Osteoblast (primary cell): ENCODE measurements at regions not wholly inside any gene's neighbourhood (a gene's known extent, or its start where the extent isn't known, plus 50 kb on each side); places are given as distances from the start of the nearest gene placed in this dataset.

Experiments used
- DNase-seq: peaks from one replicate; pipeline ENCODE4 v3.0.0; 2011; ENCODE audit warnings: low spot score, mixed read lengths; ENCODE audit not compliant: insufficient read length; ENCODE audit errors: missing footprints
- H2AFZ ChIP-seq: 2 replicates; pipeline ENCODE4 v1.6.0; 2011; ENCODE audit warnings: mild to moderate bottlenecking, low read length
- H3K27ac ChIP-seq: 2 replicates; pipeline ENCODE4 v1.5.1; 2011; ENCODE audit warnings: mild to moderate bottlenecking, low read depth, low read length, moderate library complexity
- H3K27me3 ChIP-seq: 2 replicates; pipeline ENCODE4 v1.6.0; 2012; ENCODE audit warnings: mild to moderate bottlenecking, control low read depth, inconsistent platforms, low read length, moderate library complexity; ENCODE audit not compliant: insufficient read depth
- H3K36me3 ChIP-seq: 2 replicates; pipeline ENCODE4 v1.5.1; 2011; ENCODE audit warnings: mild to moderate bottlenecking, low read length, control low read depth, moderate library complexity; ENCODE audit not compliant: insufficient read depth
- H3K4me1 ChIP-seq: 2 replicates; pipeline ENCODE4 v1.5.1; 2011; ENCODE audit warnings: mild to moderate bottlenecking, low read length, control low read depth, moderate library complexity; ENCODE audit not compliant: insufficient read depth
- H3K4me2 ChIP-seq: 2 replicates; pipeline ENCODE4 v1.6.0; 2011; ENCODE audit warnings: mild to moderate bottlenecking, low read length; ENCODE audit not compliant: insufficient read depth
- H3K4me3 ChIP-seq: fragments of 200-600 bp; sonication (generic); 3 replicates; pipeline ENCODE4 v1.5.1; 2012; ENCODE audit warnings: mild to moderate bottlenecking, low read length, inconsistent platforms; ENCODE audit not compliant: insufficient read depth
- H3K79me2 ChIP-seq: 2 replicates; pipeline ENCODE4 v1.6.0; 2012; ENCODE audit warnings: mild to moderate bottlenecking, low read length, control low read depth, inconsistent platforms; ENCODE audit not compliant: insufficient read depth
- H3K9me3 ChIP-seq: 2 replicates; pipeline ENCODE4 v1.5.1; 2011; ENCODE audit warnings: low read depth, low read length, control low read depth
- H4K20me1 ChIP-seq: 2 replicates; pipeline ENCODE4 v1.6.0; 2012; ENCODE audit warnings: mild to moderate bottlenecking, low read length, control low read depth; ENCODE audit not compliant: insufficient read depth
- CTCF ChIP-seq: IDR thresholded peaks from 2 replicates; pipeline ENCODE4 v1.5.1; 2011; ENCODE audit warnings: mild to moderate bottlenecking, low read depth, low read length, moderate library complexity; ENCODE audit errors: extremely low read depth

- H3K27ac ChIP-seq = no peak overlapping the region
- DNase-seq = no peak
- no peaks in the 10 kb centered on the region for H3K27me3 ChIP-seq
- H2AFZ ChIP-seq = no peak overlapping the region
- no peak overlapping the region for H3K4me3 ChIP-seq
- no peaks in the 10 kb centered on the region for H4K20me1 ChIP-seq
- no peaks in the 10 kb centered on the region for H3K36me3 ChIP-seq
- no peaks in the 10 kb centered on the region for H3K79me2 ChIP-seq
- H3K4me1 ChIP-seq = peaks cover 17% of the 10 kb centered on the region
- H3K9me3 ChIP-seq = peaks cover 2% of the 10 kb centered on the region
- TF ChIP-seq CTCF = no peak
- H3K4me2 ChIP-seq = no peak overlapping the region
Observed at GRCh38 chr21:35426897-35427296, 377.8 kb upstream of the RUNX1 start.

GRCh38 chr21:35426469-35426868 lies 377.4 kb upstream of the RUNX1 start:
- Histone ChIP-seq H3K27me3 (no peaks in the 10 kb centered on the region), H3K4me3 (no peak overlapping the region), H3K4me2 (no peak overlapping the region), H4K20me1 (no peaks in the 10 kb centered on the region), H3K27ac (no peak overlapping the region), H3K4me1 (peaks cover 17% of the 10 kb centered on the region), H3K9me3 (peaks cover 2% of the 10 kb centered on the region), H3K36me3 (no peaks in the 10 kb centered on the region), H2AFZ (no peak overlapping the region), H3K79me2 (no peaks in the 10 kb centered on the region)
- no peak for TF ChIP-seq CTCF
- DNase-seq = no peak

- H3K4me3 ChIP-seq = no peak overlapping the region
- peaks cover 2% of the 10 kb centered on the region for H3K9me3 ChIP-seq
Observed at GRCh38 chr21:35424122-35424521, 375.0 kb upstream of the RUNX1 start.

DNA sequence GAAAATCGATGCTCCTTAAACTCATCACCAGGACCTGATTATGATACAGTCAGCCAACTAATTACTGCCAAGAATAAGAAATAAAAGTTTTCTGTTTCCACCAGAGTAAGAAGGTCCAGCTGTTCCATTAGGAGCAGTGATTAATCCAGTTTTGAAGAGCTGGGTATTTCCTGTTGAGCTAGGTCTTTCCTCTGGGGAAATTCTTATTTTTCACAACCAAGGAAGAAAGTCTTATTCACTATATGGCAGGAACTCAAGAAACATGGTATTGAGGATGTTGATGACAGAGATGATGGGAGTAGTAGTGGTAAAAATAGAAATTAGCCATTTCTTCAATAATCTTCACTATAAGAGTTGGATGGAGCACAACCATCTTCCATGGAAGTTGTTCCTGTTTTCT lies 374.6 kb upstream of the RUNX1 start:
- H3K27me3 ChIP-seq = no peaks in the 10 kb centered on the region
- no peak overlapping the region for H3K4me2 ChIP-seq
- H3K27ac ChIP-seq = no peak overlapping the region
- peaks cover 2% of the 10 kb centered on the region for H3K9me3 ChIP-seq
- no peak for DNase-seq
- no peak overlapping the region for H3K4me3 ChIP-seq
- H4K20me1 ChIP-seq = no peaks in the 10 kb centered on the region
- H2AFZ ChIP-seq = no peak overlapping the region
- H3K79me2 ChIP-seq = no peaks in the 10 kb centered on the region
- TF ChIP-seq CTCF = no peak
- H3K36me3 ChIP-seq = no peaks in the 10 kb centered on the region
- peaks cover 15% of the 10 kb centered on the region for H3K4me1 ChIP-seq

More at GRCh38 chr21:35424122-35424521, 375.0 kb upstream of the RUNX1 start:
- DNase-seq = no peak
- Histone ChIP-seq H3K79me2 (no peaks in the 10 kb centered on the region), H4K20me1 (no peaks in the 10 kb centered on the region), H3K27me3 (no peaks in the 10 kb centered on the region), H3K4me2 (no peak overlapping the region), H3K4me1 (peaks cover 17% of the 10 kb centered on the region), H3K36me3 (no peaks in the 10 kb centered on the region), H3K27ac (no peak overlapping the region), H2AFZ (no peak overlapping the region)
- no peak for TF ChIP-seq CTCF
